Right lobe of liver (tissue), 6 donors: ENCODE measurements at regions not wholly inside any gene's neighbourhood (a gene's known extent, or its start where the extent isn't known, plus 50 kb on each side); places are given as distances from the start of the nearest gene placed in this dataset.
A peak's percentile ranks its signal among the peaks of the same experiment; 100 is the strongest.

Experiments
- ATAC-seq, 4 donors: fragments of 200-7000 bp; cut with Tn5 transposase; one replicate each; pipeline ENCODE4 v1.9.1; 2020; ENCODE audit warnings: mild to moderate bottlenecking in 4 of 4, moderate library complexity in 4 of 4
- DNase-seq, 3 donors: peaks; one replicate each; pipeline ENCODE4 v3.0.0-alpha.2; 2020
- H3K27ac ChIP-seq, 3 donors: fragments of 200-600 bp; one replicate each; pipeline ENCODE4 v1.8.0; 2022
- H3K27me3 ChIP-seq, 2 donors: fragments of 200-600 bp; one replicate each; pipeline ENCODE4 v1.8.0; 2022
- H3K36me3 ChIP-seq, 4 donors: fragments of 200-600 bp; sonication (generic) in 1 of 4; one replicate each; pipeline versions ENCODE4 v1.5.1 to v1.8.0; 2017 to 2022; ENCODE audit warnings: control low read depth in 1 of 4
- H3K4me1 ChIP-seq, 4 donors: fragments of 200-600 bp; sonication (generic) in 1 of 4; one replicate each; pipeline versions ENCODE4 v1.5.1 to v1.8.0; 2017 to 2022; ENCODE audit warnings: control low read depth in 1 of 4
- H3K4me3 ChIP-seq, 3 donors: fragments of 200-600 bp; one replicate each; pipeline ENCODE4 v1.8.0; 2022
- H3K9me3 ChIP-seq, 4 donors: fragments of 200-600 bp; sonication (generic) in 1 of 4; one replicate each; pipeline versions ENCODE4 v1.5.1 to v1.8.0; 2017 to 2022; ENCODE audit warnings: control low read depth in 1 of 4
- CTCF ChIP-seq, 4 donors: fragments of 200-600 bp in 3 of 4; fragments of 450-650 bp in 1 of 4; IDR thresholded peaks; one replicate each; pipeline versions ENCODE4 v1.5.1 to v1.8.0; 2016 to 2022; ENCODE audit warnings: antibody characterized with exemption in 4 of 4, mild to moderate bottlenecking in 2 of 4
- POLR2A ChIP-seq: fragments of 450-650 bp; IDR thresholded peaks from one replicate; pipeline ENCODE4 v1.6.1; 2017; ENCODE audit warnings: antibody characterized with exemption, mild to moderate bottlenecking
- WGBS: methylation state at CpG from one replicate; pipeline ENCODE4 v1.1.6; 2018; ENCODE audit warnings: low coverage, low lambda C conversion rate; ENCODE audit not compliant: insufficient coverage; ENCODE audit errors: missing lambda C conversion rate; 5-methylcytosine and 5-hydroxymethylcytosine counted together
- intact Hi-C, 2 donors: fragments of 100-400 bp; cut with DNase I; formaldehyde crosslinking; loops; one replicate each; pipeline versions ENCODE4 v1.11.2 to v1.14.1; 2022
- donor health status: DM: no; HTN: yes; CAD: no.
- donor health status: DM: no; HTN: no; CAD: no.
- donor health status: DM: no; HTN: no; CAD: no.
- donor health status: DM: no; HTN: yes; CAD: no.
- donor health status: DM: no; HTN: yes; CAD: no.

GRCh38 chr4:55253948-55254593 is 92.0 kb upstream of the SRD5A3 start:
- intact Hi-C loops, result no loop called here
- Histone ChIP-seq H3K9me3 (no peaks in the 10 kb centered on the region), H3K27me3 (no peaks in the 10 kb centered on the region), H3K27ac (no peak overlapping the region), H3K4me3 (no peak overlapping the region), H3K36me3 (no peaks in the 10 kb centered on the region), H3K4me1 (no peaks in the 10 kb centered on the region)
- ATAC-seq (peak in 1 of 4 donors; percentile 30), DNase-seq (no peak)
- no peak for TF ChIP-seq CTCF (IDR thresholded peaks at IDR 0.05)
- no peak for TF ChIP-seq POLR2A
- 60% methylated on average over 8 of the region's 8 CpGs for WGBS

- H3K27me3 ChIP-seq, result no peaks in the 10 kb centered on the region
- 25% methylated on average over 1 of the region's 1 CpG for WGBS
- TF ChIP-seq CTCF (IDR thresholded peaks at IDR 0.05) (no peak), POLR2A (no peak)
- no peaks in the 10 kb centered on the region for H3K36me3 ChIP-seq
- H3K4me1 ChIP-seq, result no peaks in the 10 kb centered on the region
- no peak for ATAC-seq
- H3K9me3 ChIP-seq, result no peaks in the 10 kb centered on the region
- H3K4me3 ChIP-seq, result no peak overlapping the region
- no peak overlapping the region for H3K27ac ChIP-seq
- intact Hi-C loops, result no loop called here
- no peak for DNase-seq
These were observed 90.9 kb upstream of the SRD5A3 start for GRCh38 chr4:55255179-55255578.

- WGBS, result 0% methylated on average over 6 of the region's 6 CpGs
- H3K4me1 ChIP-seq, result no peaks in the 10 kb centered on the region
- H3K9me3 ChIP-seq, result no peaks in the 10 kb centered on the region
- no peaks in the 10 kb centered on the region for H3K27me3 ChIP-seq
- no peak for DNase-seq
- TF ChIP-seq POLR2A, result no peak
- no peak for TF ChIP-seq CTCF (IDR thresholded peaks at IDR 0.05)
- peak in 3 of 4 donors; percentile 23 to 55 (median 28) for ATAC-seq
- H3K36me3 ChIP-seq, result no peaks in the 10 kb centered on the region
- no peak overlapping the region for H3K4me3 ChIP-seq
- no peak overlapping the region for H3K27ac ChIP-seq
- intact Hi-C loops, result no loop called here
These were observed 89.3 kb upstream of the SRD5A3 start for GRCh38 chr4:55256787-55257186.

- no peak for TF ChIP-seq CTCF (IDR thresholded peaks at IDR 0.05)
- TF ChIP-seq POLR2A, result no peak
- Histone ChIP-seq H3K36me3 (no peaks in the 10 kb centered on the region), H3K27me3 (no peaks in the 10 kb centered on the region), H3K4me3 (no peak overlapping the region), H3K4me1 (no peaks in the 10 kb centered on the region), H3K27ac (no peak overlapping the region), H3K9me3 (no peaks in the 10 kb centered on the region)
- DNase-seq, result no peak
- intact Hi-C loops, result no loop called here
- WGBS, result 39% methylated on average over 5 of the region's 5 CpGs
- peak; percentile 33 to 59 (median 56) for ATAC-seq
These were observed 87.7 kb upstream of the SRD5A3 start for GRCh38 chr4:55258152-55258865.
